Nephron (organoid): ENCODE measurements at regions not wholly inside any gene's neighbourhood (a gene's known extent, or its start where the extent isn't known, plus 50 kb on each side); places are given as distances from the start of the nearest gene placed in this dataset.

Experiments used
- H3K27ac Mint-ChIP-seq, 3 experiments: 2 replicates each; pipeline ENCODE4 v1.8.0; 2020; ENCODE audit warnings: mixed read lengths in 3 of 3, mild to moderate bottlenecking in 2 of 3, moderate library complexity in 1 of 3
- H3K27me3 Mint-ChIP-seq: 2 replicates; pipeline ENCODE4 v1.8.0; 2021; ENCODE audit warnings: low read depth, mild to moderate bottlenecking, moderate library complexity, mixed read lengths
- H3K36me3 Mint-ChIP-seq: 2 replicates; pipeline ENCODE4 v1.8.0; 2020; ENCODE audit warnings: low read depth, mixed read lengths
- H3K4me1 Mint-ChIP-seq: 2 replicates; pipeline ENCODE4 v1.8.0; 2020; ENCODE audit warnings: mixed read lengths
- H3K4me3 Mint-ChIP-seq, 3 experiments: 2 replicates each; pipeline ENCODE4 v1.8.0; 2020; ENCODE audit warnings: mild to moderate bottlenecking in 3 of 3, mixed read lengths in 3 of 3, moderate library complexity in 2 of 3
- H3K9me3 Mint-ChIP-seq: 2 replicates; pipeline ENCODE4 v1.8.0; 2020; ENCODE audit warnings: mixed read lengths
- TF ChIP-seq, protein P1 (sequence below), 3 experiments: fragments of 200-600 bp; sonication (generic); IDR thresholded peaks; one replicate each; pipeline ENCODE4 v1.5.0; 2021; ENCODE audit warnings: antibody characterized with exemption in 3 of 3; ENCODE audit not compliant: unreplicated experiment in 3 of 3

DNA sequence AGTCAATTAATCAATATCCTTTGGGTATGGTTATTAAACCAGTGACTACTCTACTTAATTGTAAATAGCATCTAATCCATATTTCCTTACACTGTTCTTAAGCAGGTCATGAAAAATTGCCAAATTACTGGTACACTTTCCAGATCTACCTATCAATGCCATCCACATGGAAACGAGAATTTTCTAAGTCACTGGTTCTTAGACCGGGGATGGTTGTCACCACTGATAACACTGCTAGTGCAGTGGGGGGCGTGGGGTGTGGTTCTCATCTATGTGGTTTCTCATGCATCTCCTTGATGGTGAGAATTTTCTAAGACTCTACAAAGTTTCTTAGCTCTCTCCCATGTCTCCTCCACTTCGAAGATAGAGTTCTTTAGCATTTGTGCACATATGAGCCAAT lies 63.7 kb upstream of the COG2 start:
- Mint-ChIP-seq H3K9me3 (peaks cover 4% of the 10 kb centered on the region), H3K36me3 (no peaks in the 10 kb centered on the region)

DNA sequence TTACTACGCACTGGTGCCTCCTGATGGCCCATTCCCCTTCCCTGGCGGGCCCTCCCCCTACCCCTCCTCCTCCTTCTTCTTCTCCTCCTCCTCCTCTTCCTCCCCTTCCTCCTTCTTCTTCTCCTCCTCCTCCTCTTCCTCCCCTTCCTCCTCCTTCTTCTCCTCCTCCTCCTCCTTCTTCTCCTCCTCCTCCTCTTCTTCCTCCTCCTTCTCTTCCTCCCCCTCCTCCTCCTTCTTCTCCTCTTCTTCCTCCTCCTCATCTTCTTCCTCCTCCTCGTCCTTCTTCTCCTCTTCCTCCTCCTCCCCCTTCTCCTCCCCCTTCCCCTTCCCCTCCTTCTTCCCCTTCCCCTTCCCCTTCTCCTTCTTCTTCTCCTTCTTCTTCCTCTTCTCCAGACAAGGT lies 64.7 kb upstream of the COG2 start:
- Mint-ChIP-seq H3K9me3 (peaks cover 4% of the 10 kb centered on the region), H3K36me3 (no peaks in the 10 kb centered on the region), H3K4me3 (no peak overlapping the region), H3K27me3 (peaks cover 3% of the 10 kb centered on the region), H3K4me1 (peaks cover 16% of the 10 kb centered on the region), H3K27ac (no peak overlapping the region)
- TF ChIP-seq, protein P1, sequence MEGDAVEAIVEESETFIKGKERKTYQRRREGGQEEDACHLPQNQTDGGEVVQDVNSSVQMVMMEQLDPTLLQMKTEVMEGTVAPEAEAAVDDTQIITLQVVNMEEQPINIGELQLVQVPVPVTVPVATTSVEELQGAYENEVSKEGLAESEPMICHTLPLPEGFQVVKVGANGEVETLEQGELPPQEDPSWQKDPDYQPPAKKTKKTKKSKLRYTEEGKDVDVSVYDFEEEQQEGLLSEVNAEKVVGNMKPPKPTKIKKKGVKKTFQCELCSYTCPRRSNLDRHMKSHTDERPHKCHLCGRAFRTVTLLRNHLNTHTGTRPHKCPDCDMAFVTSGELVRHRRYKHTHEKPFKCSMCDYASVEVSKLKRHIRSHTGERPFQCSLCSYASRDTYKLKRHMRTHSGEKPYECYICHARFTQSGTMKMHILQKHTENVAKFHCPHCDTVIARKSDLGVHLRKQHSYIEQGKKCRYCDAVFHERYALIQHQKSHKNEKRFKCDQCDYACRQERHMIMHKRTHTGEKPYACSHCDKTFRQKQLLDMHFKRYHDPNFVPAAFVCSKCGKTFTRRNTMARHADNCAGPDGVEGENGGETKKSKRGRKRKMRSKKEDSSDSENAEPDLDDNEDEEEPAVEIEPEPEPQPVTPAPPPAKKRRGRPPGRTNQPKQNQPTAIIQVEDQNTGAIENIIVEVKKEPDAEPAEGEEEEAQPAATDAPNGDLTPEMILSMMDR (IDR thresholded peaks at IDR 0.05; ENCODE audit: unreplicated experiment in 3 of 3), result no peak

More for the DNA sequence above, 63.7 kb upstream of the COG2 start:
- H3K27ac Mint-ChIP-seq, result no peak overlapping the region
- no peak overlapping the region for H3K4me3 Mint-ChIP-seq
- H3K4me1 Mint-ChIP-seq, result peaks cover 10% of the 10 kb centered on the region
- TF ChIP-seq, protein P1 (IDR thresholded peaks at IDR 0.05; ENCODE audit: unreplicated experiment in 3 of 3), result no peak
- peaks cover 3% of the 10 kb centered on the region for H3K27me3 Mint-ChIP-seq

DNA sequence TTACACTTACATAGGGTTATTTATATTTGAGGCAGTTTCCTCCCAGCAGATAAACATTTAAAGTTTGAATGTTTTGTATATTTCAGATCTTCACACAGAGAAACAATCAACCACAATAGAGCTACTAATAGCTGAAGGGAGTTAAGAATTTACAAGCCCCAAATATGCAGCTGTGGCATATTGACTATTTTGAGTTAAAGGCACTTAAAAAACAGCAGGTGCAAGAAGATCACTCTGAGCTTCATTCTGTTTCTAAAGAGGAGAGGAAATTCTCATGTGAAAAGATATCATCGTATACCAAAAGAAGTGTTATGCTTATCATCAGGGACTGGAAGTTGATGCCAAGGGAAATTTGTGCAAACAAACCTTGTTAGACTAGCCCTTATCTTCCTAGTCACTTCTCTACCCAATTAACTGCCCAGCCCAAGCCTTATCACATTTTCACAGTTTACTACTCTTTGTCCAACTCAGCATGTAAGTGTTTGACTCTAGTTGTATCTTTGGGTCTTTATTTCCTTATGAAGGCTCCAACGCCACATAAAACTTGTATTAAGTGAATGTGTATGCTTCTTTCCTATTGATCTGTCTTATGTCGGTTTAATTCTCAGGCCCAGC lies 66.3 kb upstream of the COG2 start:
- H3K9me3 Mint-ChIP-seq, result no peaks in the 10 kb centered on the region
- H3K36me3 Mint-ChIP-seq, result no peaks in the 10 kb centered on the region
- no peak overlapping the region for H3K27ac Mint-ChIP-seq
- H3K27me3 Mint-ChIP-seq, result peaks cover 1% of the 10 kb centered on the region
- TF ChIP-seq, protein P1 (IDR thresholded peaks at IDR 0.05; ENCODE audit: unreplicated experiment in 3 of 3), result no peak
- H3K4me3 Mint-ChIP-seq, result no peak overlapping the region
- H3K4me1 Mint-ChIP-seq, result peaks cover 25% of the 10 kb centered on the region

GRCh38 chr1:230574502-230574901 lies 67.8 kb upstream of the COG2 start:
- no peaks in the 10 kb centered on the region for H3K36me3 Mint-ChIP-seq
- TF ChIP-seq, protein P1 (IDR thresholded peaks at IDR 0.05; ENCODE audit: unreplicated experiment in 3 of 3), result no peak
- H3K27me3 Mint-ChIP-seq, result no peaks in the 10 kb centered on the region
- H3K27ac Mint-ChIP-seq, result peak overlapping the region in 2 of 3 experiments; percentile 39 to 40
- H3K4me1 Mint-ChIP-seq, result peaks cover 25% of the 10 kb centered on the region
- H3K9me3 Mint-ChIP-seq, result no peaks in the 10 kb centered on the region
- no peak overlapping the region for H3K4me3 Mint-ChIP-seq

- H3K27me3 Mint-ChIP-seq, result peaks cover 3% of the 10 kb centered on the region
- no peaks in the 10 kb centered on the region for H3K9me3 Mint-ChIP-seq
- H3K4me1 Mint-ChIP-seq, result peaks cover 25% of the 10 kb centered on the region
- no peak overlapping the region for H3K4me3 Mint-ChIP-seq
- TF ChIP-seq, protein P1 (IDR thresholded peaks at IDR 0.05; ENCODE audit: unreplicated experiment in 3 of 3), result no peak
- H3K36me3 Mint-ChIP-seq, result no peaks in the 10 kb centered on the region
- peak overlapping the region in 2 of 3 experiments; percentile 39 to 46 for H3K27ac Mint-ChIP-seq
Measured at GRCh38 chr1:230573658-230574057, 68.6 kb upstream of the COG2 start.
